ENCODE measurements at regions not wholly inside any gene's neighbourhood (a gene's known extent, or its start where the extent isn't known, plus 50 kb on each side); places are given as distances from the start of the nearest gene placed in this dataset.

DNA sequence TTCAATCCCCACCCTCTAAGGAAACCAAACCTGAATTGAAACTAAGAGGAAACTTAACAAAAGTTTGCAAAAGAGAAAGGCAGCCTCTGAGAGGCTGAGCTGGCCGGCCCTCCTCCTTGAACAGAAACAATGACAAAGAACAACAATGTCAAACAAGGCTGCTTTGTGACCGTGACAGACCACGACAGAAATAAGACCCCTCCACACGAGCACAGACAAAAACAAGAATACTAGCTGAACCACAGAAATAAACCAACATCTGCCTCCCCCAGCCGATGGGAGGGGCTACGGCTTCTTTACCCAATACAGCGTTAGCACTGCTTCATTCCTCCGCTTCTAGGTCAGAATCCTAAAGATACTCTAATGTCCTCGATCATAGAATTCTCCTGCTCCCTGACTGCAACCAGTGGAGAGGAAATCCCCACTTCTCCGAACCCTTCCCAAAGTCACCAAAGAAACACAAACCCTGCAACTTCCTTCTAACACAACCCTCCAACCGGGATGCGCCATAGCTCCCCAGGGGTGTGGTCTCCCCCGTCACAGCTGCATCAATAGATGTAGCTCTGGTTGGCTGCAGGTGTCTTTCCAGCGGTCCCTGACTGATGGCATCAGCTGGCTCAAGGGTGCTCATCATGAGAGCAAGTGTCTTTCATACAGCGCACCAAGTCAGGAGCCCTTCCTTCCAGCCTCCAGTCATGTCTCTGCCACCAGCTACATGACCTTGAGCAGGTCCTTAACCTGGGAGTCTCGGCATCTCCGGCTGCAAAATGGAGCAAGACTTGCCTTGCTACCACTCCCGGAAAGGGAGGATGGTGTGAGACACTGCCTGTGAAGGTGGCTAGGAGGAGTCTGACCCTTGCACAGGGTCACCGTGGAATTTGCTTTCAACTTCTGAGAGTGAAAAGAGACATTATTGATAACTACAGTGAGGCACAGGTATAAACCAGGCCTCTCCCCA lies 198.6 kb downstream of the HAUS1 start:
- Histone ChIP-seq H3K4me3 (ENCODE audit: low read length) (no peak overlapping the region), H3K9ac (ENCODE audit: low read length) (no peak overlapping the region), H3K27me3 (ENCODE audit: control insufficient read depth, insufficient read depth, low read length) (no peaks in the 10 kb centered on the region), H3K36me3 (ENCODE audit: control insufficient read depth, insufficient read depth, low read length) (no peaks in the 10 kb centered on the region), H3K4me1 (ENCODE audit: control insufficient read depth, insufficient read depth, low read length) (no peaks in the 10 kb centered on the region), H3K9me3 (ENCODE audit: control insufficient read depth, low read length) (no peaks in the 10 kb centered on the region)

DNA sequence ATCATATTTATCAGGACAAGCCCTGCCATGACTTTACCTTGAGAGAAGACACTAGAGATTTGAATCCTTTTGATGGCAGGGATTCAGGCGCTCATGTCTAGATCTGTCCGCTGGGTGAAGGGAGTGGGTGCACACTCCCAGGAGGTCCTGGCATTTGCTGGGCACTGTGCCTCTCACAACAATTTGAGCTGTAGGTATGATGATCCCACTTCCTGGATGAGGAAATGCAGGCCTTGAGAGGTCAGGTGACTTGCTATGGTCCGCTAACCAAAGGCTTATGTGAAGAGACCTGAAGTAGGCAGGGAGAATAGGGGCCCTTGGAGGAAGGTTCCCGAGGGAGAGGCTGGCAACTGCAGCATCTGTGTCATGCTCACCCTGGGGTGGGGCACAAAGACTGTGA lies 206.1 kb downstream of the HAUS1 start:
- Histone ChIP-seq H3K9me3 (ENCODE audit: control insufficient read depth, low read length) (no peaks in the 10 kb centered on the region), H3K4me1 (ENCODE audit: control insufficient read depth, insufficient read depth, low read length) (no peaks in the 10 kb centered on the region)

DNA sequence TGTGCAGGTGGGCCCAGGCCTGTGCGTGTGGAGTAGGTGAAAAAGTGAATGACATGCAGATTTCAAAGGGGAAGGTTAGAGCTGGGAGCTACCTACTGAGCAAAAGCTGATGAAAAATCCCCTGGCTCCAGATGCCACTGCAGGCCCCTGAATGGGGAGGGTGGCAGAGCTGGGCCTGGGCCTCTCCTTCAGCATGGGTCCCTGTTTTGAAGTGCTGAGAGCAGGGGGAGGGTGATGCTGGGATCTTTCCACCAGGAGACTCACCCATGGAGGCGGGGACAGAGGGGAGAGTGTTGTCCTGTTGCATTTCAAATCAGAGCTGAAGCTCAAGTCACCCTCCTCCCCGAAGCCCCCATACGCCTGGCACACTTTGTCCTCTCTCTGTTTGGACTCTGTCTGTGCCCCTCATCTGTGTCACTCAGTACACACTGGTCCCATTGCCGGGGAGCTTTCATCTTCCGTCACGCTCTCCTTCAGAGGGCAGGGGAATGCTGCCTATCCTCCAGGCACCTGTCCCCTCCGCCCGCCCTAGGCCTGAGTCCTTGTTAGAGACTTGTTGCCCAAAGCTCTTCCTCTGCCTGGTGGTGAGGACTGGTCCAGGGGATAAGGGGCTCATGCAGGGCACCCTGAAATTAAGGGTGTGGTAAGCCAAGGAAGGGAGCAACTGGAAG lies 206.6 kb downstream of the HAUS1 start:
- H3K36me3 ChIP-seq (ENCODE audit: control insufficient read depth, insufficient read depth, low read length): no peaks in the 10 kb centered on the region
- no peaks in the 10 kb centered on the region for H3K9me3 ChIP-seq (ENCODE audit: control insufficient read depth, low read length)
- no peak overlapping the region for H3K9ac ChIP-seq (ENCODE audit: low read length)
- no peaks in the 10 kb centered on the region for H3K4me1 ChIP-seq (ENCODE audit: control insufficient read depth, insufficient read depth, low read length)
- no peak overlapping the region for H3K4me3 ChIP-seq (ENCODE audit: low read length)
- no peaks in the 10 kb centered on the region for H3K27me3 ChIP-seq (ENCODE audit: control insufficient read depth, insufficient read depth, low read length)

More for the DNA sequence above, 206.1 kb downstream of the HAUS1 start:
- Histone ChIP-seq H3K36me3 (ENCODE audit: control insufficient read depth, insufficient read depth, low read length) (no peaks in the 10 kb centered on the region), H3K27me3 (ENCODE audit: control insufficient read depth, insufficient read depth, low read length) (no peaks in the 10 kb centered on the region), H3K4me3 (ENCODE audit: low read length) (no peak overlapping the region), H3K9ac (ENCODE audit: low read length) (no peak overlapping the region)

DNA sequence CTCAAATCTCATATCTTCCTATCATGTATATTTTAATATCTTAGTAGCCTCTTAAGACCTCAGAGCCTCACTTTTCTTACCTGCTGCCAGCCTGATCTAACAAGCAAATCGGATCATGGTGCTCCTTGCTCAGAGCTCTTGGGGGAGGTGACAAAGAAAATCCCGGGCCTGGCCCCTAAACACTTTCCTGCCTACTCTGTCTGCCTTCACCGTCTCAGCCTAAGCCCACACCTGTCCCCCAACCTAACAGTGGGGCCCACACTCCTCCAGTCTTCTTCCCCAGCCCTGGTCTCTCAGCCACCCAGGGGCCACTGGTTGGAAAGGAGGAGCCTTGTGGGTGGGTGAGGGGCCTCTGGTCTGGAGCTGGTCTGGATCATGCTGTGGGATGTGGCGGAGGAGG lies 207.3 kb downstream of the HAUS1 start:
- no peak overlapping the region for H3K4me3 ChIP-seq (ENCODE audit: low read length)
- no peaks in the 10 kb centered on the region for H3K27me3 ChIP-seq (ENCODE audit: control insufficient read depth, insufficient read depth, low read length)
- no peak overlapping the region for H3K9ac ChIP-seq (ENCODE audit: low read length)
- no peaks in the 10 kb centered on the region for H3K36me3 ChIP-seq (ENCODE audit: control insufficient read depth, insufficient read depth, low read length)
- H3K9me3 ChIP-seq (ENCODE audit: control insufficient read depth, low read length): no peaks in the 10 kb centered on the region
- no peaks in the 10 kb centered on the region for H3K4me1 ChIP-seq (ENCODE audit: control insufficient read depth, insufficient read depth, low read length)

DNA sequence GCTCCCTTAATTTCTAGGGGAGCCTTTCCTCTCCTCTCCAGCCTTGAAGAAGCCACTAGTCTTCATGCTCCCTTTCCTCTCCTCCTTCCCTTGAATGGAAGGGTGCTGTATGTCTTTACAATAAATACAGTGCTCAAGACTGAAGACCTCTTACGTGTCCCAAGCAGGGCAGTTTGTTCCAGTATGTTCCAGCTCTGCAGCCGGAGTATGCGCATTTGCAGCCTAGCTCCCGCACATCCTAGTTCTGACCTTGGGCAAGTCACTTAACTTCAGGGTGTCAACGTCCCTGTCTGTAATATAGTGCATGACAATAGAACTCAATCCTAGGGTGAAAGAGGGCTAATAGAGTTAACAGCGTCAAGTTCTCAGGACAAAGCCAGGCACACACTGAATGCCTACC lies 208.0 kb downstream of the HAUS1 start:
- Histone ChIP-seq H3K9ac (ENCODE audit: low read length) (no peak overlapping the region), H3K36me3 (ENCODE audit: control insufficient read depth, insufficient read depth, low read length) (no peaks in the 10 kb centered on the region), H3K4me1 (ENCODE audit: control insufficient read depth, insufficient read depth, low read length) (no peaks in the 10 kb centered on the region), H3K27me3 (ENCODE audit: control insufficient read depth, insufficient read depth, low read length) (no peaks in the 10 kb centered on the region), H3K9me3 (ENCODE audit: control insufficient read depth, low read length) (no peaks in the 10 kb centered on the region), H3K4me3 (ENCODE audit: low read length) (no peak overlapping the region)

DNA sequence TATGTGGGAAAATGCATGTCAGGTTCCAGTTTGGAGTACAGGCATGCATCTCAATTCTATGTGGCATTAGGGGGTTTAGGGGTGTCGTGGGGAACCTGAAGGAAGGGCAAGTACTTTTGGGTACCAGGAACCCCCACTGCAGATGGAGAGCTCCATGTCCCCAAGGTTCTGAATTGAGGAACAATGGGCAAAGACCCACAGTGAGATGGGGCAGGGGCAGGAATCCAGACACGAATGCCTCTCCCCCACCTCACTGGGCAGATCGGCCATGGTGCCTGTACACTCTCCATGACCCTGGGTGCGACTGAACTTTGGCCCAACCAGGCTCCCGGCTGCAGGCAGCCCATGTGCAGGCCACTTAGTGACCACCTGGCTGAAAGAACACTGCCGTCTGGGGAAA lies 209.3 kb downstream of the HAUS1 start:
- no peak overlapping the region for H3K9ac ChIP-seq (ENCODE audit: low read length)
- no peaks in the 10 kb centered on the region for H3K9me3 ChIP-seq (ENCODE audit: control insufficient read depth, low read length)

DNA sequence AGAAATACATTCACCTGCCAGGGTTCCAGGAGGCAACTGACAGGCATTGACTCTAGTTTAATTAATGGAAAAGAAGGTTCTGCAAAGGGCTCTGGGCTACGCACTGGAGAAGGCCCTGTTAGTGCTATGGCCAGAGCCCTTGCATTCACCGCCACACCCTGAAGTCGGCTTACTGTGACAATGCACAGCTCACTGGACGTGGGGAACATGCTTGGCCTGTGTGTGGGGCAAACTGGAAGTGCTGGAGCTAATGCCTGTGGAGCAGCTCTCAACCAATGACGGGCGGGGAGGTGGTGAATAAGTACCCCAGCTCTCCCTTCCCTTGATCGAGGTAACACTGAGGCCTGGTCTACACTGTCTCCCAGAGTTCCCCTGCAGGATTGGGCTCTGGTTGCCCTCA lies 209.8 kb downstream of the HAUS1 start:
- Histone ChIP-seq H3K9me3 (ENCODE audit: control insufficient read depth, low read length) (no peaks in the 10 kb centered on the region), H3K27me3 (ENCODE audit: control insufficient read depth, insufficient read depth, low read length) (no peaks in the 10 kb centered on the region), H3K36me3 (ENCODE audit: control insufficient read depth, insufficient read depth, low read length) (no peaks in the 10 kb centered on the region), H3K4me1 (ENCODE audit: control insufficient read depth, insufficient read depth, low read length) (no peaks in the 10 kb centered on the region), H3K4me3 (ENCODE audit: low read length) (no peak overlapping the region), H3K9ac (ENCODE audit: low read length) (no peak overlapping the region)

More for the DNA sequence above, 209.3 kb downstream of the HAUS1 start:
- Histone ChIP-seq H3K4me3 (ENCODE audit: low read length) (no peak overlapping the region), H3K4me1 (ENCODE audit: control insufficient read depth, insufficient read depth, low read length) (no peaks in the 10 kb centered on the region), H3K27me3 (ENCODE audit: control insufficient read depth, insufficient read depth, low read length) (no peaks in the 10 kb centered on the region), H3K36me3 (ENCODE audit: control insufficient read depth, insufficient read depth, low read length) (no peaks in the 10 kb centered on the region)

DNA sequence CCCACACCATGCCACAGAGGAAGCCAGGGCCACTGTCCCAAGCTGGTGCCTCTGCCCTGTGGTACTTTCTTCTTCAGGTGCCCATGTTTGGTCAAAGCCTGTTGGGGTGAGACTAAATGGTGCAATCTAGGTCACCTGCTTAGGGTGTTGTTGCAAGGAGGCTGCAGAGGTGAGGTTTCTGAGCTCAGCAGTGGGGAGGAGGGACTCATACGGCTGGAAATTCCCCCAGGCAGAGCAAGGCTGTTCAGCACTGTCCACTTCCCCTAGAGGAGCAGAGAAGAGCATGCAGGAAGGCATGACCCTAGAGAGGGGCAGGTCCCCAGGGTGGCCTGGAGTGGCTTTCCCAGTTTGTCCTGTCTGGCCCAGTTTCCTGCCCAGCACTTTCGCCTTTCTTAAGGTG lies 211.0 kb downstream of the HAUS1 start:
- Histone ChIP-seq H3K9me3 (ENCODE audit: control insufficient read depth, low read length) (no peaks in the 10 kb centered on the region), H3K4me1 (ENCODE audit: control insufficient read depth, insufficient read depth, low read length) (no peaks in the 10 kb centered on the region), H3K4me3 (ENCODE audit: low read length) (no peak overlapping the region), H3K9ac (ENCODE audit: low read length) (no peak overlapping the region), H3K27me3 (ENCODE audit: control insufficient read depth, insufficient read depth, low read length) (no peaks in the 10 kb centered on the region), H3K36me3 (ENCODE audit: control insufficient read depth, insufficient read depth, low read length) (no peaks in the 10 kb centered on the region)

DNA sequence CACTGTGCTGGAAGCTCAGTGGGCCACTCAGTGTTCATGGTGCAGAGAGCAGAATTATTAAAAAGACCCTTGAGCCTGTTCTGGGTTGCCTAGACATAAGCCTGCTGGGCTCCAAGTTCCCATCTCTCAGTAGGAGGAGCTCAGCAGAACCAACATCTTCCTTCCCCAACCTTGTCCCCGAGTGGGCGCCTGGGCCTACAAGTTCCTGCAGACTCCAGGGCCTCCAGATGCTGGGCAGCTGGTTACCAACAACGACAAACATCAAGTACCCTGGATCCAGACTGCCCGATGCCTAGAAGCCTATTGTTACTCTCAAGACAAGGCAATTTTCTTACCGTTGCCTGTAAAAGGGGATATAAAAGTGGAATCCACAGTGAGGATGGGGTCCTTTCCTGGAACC lies 214.2 kb downstream of the HAUS1 start:
- Histone ChIP-seq H3K9ac (ENCODE audit: low read length) (no peak overlapping the region), H3K9me3 (ENCODE audit: control insufficient read depth, low read length) (no peaks in the 10 kb centered on the region), H3K4me3 (ENCODE audit: low read length) (no peak overlapping the region), H3K36me3 (ENCODE audit: control insufficient read depth, insufficient read depth, low read length) (no peaks in the 10 kb centered on the region), H3K27me3 (ENCODE audit: control insufficient read depth, insufficient read depth, low read length) (no peaks in the 10 kb centered on the region), H3K4me1 (ENCODE audit: control insufficient read depth, insufficient read depth, low read length) (no peaks in the 10 kb centered on the region)

DNA sequence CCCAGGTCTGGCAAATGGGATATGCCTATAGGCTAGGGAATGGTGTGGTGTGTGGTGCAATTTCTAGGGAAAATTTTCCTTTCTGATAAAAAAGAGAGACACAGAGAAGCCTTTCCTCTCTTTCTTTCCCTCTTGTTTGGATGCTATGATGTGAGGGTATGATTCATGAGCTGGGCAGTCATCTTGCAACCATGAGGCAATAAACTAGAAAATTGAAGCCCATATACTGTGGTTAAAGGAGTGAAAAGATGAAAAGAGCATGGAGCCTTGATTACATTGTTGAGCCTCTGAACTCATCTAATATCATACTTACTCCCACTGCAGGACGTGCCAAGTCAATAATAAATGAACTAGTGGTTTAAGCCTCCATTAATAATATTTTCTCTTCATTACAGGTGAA lies 215.6 kb downstream of the HAUS1 start:
- no peaks in the 10 kb centered on the region for H3K9me3 ChIP-seq (ENCODE audit: control insufficient read depth, low read length)
- no peak overlapping the region for H3K9ac ChIP-seq (ENCODE audit: low read length)
- no peaks in the 10 kb centered on the region for H3K27me3 ChIP-seq (ENCODE audit: control insufficient read depth, insufficient read depth, low read length)
- no peak overlapping the region for H3K4me3 ChIP-seq (ENCODE audit: low read length)
- no peaks in the 10 kb centered on the region for H3K4me1 ChIP-seq (ENCODE audit: control insufficient read depth, insufficient read depth, low read length)
- H3K36me3 ChIP-seq (ENCODE audit: control insufficient read depth, insufficient read depth, low read length): no peaks in the 10 kb centered on the region

DNA sequence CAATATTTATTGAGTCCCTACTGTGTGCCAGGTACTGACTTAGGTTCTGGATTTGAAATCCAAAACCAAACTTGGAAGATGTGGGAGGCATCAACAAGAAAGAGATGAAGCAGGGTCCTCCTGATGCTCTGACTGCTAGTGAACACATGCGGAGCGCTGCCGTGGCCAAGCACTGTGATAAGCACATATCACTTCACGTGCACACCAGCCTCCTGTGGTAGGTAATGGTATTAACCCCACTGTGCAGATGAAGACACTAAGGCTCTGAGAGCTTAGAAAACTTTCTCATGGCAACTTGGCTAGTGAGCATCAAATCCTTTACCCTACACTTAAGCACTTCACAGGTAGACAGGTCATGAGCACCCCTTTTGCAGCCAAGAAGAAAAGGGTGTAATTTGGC lies 216.1 kb downstream of the HAUS1 start:
- no peak overlapping the region for H3K4me3 ChIP-seq (ENCODE audit: low read length)
- H3K36me3 ChIP-seq (ENCODE audit: control insufficient read depth, insufficient read depth, low read length): no peaks in the 10 kb centered on the region
- no peaks in the 10 kb centered on the region for H3K4me1 ChIP-seq (ENCODE audit: control insufficient read depth, insufficient read depth, low read length)
- H3K27me3 ChIP-seq (ENCODE audit: control insufficient read depth, insufficient read depth, low read length): no peaks in the 10 kb centered on the region
- no peak overlapping the region for H3K9ac ChIP-seq (ENCODE audit: low read length)
- no peaks in the 10 kb centered on the region for H3K9me3 ChIP-seq (ENCODE audit: control insufficient read depth, low read length)

DNA sequence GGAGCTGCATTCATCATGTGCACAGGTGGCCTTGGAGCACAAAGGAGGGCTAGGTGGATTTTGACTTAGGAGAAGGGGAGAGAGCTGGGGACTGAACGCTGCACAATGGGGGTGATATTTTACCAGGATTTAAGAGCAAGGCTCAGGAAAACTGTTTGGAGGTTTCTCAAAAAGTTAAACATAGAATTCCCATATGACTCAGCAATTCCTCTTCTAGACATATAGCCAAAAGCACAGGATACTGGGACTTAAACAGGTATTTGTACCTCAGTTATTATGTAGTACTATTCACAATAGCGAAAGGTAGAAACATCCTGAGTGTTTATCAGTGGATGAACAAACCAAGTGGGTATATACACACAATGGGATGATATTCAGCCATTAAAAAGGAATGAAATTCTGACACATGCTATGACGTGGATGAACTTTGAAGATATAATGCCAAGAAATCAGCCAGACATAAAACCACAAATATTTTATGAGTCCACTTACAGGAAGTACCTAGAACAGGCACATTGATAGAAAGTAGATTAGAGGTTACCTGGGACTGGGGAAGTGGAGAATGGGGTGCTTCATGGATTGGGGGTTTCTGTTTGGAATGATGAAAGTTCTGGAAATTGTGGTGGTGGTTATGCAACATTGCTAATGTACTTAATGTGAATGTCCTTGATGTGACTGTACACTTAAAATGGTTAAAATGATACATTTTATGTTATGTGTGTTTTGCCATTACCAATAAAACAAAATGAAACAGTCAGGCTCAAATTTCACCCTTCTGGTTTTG lies 216.9 kb downstream of the HAUS1 start:
- no peaks in the 10 kb centered on the region for H3K27me3 ChIP-seq (ENCODE audit: control insufficient read depth, insufficient read depth, low read length)

More for the DNA sequence above, 216.9 kb downstream of the HAUS1 start:
- Histone ChIP-seq H3K9me3 (ENCODE audit: control insufficient read depth, low read length) (no peaks in the 10 kb centered on the region), H3K9ac (ENCODE audit: low read length) (no peak overlapping the region), H3K4me3 (ENCODE audit: low read length) (no peak overlapping the region), H3K36me3 (ENCODE audit: control insufficient read depth, insufficient read depth, low read length) (no peaks in the 10 kb centered on the region), H3K4me1 (ENCODE audit: control insufficient read depth, insufficient read depth, low read length) (no peaks in the 10 kb centered on the region)
